ENCODE measurements at regions not wholly inside any gene's neighbourhood (a gene's known extent, or its start where the extent isn't known, plus 50 kb on each side); places are given as distances from the start of the nearest gene placed in this dataset.

DNA sequence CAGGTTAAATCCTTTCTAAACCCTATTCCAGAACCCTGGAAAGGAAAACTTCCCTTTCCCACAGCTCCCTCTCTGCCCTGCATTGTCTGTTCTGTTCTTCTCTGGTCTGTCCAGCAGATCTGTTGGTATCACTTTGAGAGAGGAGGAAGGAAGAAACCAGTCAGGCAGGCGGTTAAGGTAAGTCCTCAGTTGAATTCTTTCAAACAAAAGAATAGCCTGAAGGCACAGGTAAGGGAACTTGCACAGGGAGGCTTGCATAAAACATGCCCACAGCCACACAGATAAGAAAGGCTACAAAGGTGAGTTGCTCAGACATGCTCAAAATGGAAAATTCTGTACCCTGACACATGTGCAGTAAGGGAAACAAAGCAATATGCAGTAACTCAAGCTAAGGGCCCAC lies 595.7 kb upstream of the CDH5 start:
- intact Hi-C loops (cut with DNase I): no loop called here
- ATAC-seq: no peak
- no peak for DNase-seq (ENCODE audit: missing footprints)

DNA sequence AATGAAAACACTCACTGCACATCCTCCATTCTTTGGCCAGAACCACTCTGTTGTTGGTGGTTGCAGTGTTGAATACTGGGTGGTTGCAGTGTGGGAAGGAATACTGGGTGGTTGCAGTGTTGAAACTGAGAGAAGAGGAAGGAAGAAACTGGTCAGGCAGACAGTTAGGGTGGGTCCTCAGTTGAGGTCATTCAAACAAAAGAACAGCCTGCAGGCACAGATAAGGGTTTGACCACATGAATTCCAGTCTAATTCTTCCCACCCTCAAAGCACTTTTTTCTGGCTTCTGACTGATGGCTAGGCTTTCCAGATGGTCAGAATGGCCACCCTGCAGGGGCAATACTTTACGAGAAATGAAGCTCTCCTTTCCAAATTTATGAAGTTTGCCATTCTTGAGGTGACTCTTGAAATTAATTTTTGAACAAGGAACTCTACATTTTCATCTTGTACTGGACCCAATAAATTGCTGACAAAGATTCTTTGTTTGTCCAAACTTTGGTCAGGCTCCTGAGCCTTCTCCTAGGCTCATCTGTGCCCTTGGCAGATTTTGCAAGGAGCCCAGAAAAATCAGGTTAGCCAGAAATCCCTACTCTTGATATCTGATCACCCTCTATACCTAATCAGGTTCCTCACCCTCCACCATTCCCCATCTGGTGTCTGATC lies 596.6 kb upstream of the CDH5 start:
- intact Hi-C loops (cut with DNase I): no loop called here
- ATAC-seq (no peak), DNase-seq (ENCODE audit: missing footprints) (no peak)

GRCh38 chr16:65769055-65769465 lies 597.4 kb upstream of the CDH5 start:
- DNase-seq (ENCODE audit: missing footprints): no peak
- intact Hi-C loops (cut with DNase I): no loop called here
- no peak for ATAC-seq

DNA sequence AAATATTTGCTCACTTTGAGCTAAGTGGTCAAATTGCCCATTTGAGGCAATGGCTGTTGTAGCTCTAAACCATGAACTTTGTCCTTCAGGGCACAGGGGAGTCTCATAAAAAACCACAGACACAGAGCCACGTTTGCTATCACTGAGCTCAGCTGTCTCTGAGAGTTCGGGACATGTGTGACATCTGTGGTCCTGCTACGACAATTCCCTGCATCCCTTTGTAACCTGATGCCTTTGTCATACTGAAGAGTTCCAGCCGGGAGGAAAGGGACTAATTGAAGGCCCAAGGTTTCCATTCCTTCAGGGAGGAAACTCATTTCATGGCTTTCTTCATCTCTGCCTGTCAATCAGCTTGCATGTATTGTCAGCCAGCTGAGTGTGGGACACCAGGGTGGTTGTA lies 599.4 kb upstream of the CDH5 start:
- DNase-seq (ENCODE audit: missing footprints) (no peak), ATAC-seq (no peak)
- intact Hi-C loops (cut with DNase I): no loop called here

- intact Hi-C loops (cut with DNase I): no loop called here
- ATAC-seq (no peak), DNase-seq (ENCODE audit: missing footprints) (no peak)
Observed at GRCh38 chr16:65763640-65764305, 602.7 kb upstream of the CDH5 start.

- ATAC-seq: no peak
- no peak for DNase-seq (ENCODE audit: missing footprints)
- intact Hi-C loops (cut with DNase I): no loop called here
Observed at GRCh38 chr16:65760874-65761273, 605.6 kb upstream of the CDH5 start.

GRCh38 chr16:65758620-65759019 lies 607.9 kb upstream of the CDH5 start:
- intact Hi-C loops (cut with DNase I): no loop called here
- no peak for ATAC-seq
- no peak for DNase-seq (ENCODE audit: missing footprints)

DNA sequence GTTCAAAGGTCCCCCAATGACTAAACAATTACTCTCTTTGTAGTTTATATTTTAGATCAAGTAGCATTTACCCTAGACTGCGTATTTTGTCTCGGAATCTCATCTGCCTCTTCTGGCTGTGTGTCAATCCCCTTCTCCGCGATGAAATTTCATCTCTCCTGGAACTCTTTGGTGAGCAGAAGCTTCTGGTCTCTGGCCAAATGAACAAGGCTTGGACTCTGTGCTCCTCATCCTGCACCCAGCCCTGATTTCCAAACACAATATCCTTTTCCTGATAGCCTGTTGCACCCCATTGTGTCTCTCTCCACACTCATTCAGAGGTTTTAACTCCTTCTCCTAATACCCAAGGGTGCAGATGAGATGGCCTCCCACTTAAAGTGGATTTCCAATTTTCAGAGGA lies 609.4 kb upstream of the CDH5 start:
- no peak for DNase-seq (ENCODE audit: missing footprints)
- no peak for ATAC-seq
- intact Hi-C loops (cut with DNase I): no loop called here

DNA sequence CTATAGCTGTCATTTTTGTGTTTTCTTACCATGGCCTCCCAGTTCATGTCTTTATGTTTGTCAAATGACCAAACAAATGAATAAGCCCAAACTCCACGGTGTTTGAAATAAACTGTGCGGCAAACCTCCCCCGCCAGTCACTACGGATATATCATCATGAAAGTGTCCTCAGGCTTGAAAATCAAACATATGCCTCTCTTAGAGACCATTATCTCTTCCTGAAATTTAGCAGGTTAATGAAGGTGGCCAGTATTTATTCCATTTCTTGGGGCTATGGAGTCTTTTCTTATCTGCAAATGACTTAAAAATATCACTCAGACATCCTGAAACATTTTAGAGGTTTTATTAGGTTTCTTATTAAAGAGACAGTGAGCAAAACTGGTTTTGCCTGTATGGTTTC lies 610.3 kb upstream of the CDH5 start:
- DNase-seq (ENCODE audit: missing footprints) (no peak), ATAC-seq (no peak)
- intact Hi-C loops (cut with DNase I): no loop called here

- DNase-seq (ENCODE audit: missing footprints): no peak
- ATAC-seq: no peak
- intact Hi-C loops (cut with DNase I): no loop called here
Observed at GRCh38 chr16:65754820-65755691, 611.4 kb upstream of the CDH5 start.

DNA sequence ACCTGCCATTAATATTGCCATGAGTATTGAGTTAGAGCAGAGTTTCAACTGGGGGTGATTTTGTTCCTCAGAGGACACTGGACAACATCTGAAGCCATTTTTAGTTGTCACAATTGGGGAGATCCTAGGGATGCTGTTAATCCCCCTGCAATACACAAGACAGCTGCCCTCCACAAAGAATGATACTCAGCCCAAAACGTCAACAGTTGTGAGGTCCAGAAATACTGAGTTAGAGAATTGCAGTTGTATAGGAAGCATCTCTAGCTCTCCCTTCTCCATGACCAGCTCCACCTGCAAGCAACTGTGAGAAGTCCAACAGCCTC lies 614.0 kb upstream of the CDH5 start:
- ATAC-seq: no peak
- intact Hi-C loops (cut with DNase I): no loop called here
- DNase-seq (ENCODE audit: missing footprints): no peak

DNA sequence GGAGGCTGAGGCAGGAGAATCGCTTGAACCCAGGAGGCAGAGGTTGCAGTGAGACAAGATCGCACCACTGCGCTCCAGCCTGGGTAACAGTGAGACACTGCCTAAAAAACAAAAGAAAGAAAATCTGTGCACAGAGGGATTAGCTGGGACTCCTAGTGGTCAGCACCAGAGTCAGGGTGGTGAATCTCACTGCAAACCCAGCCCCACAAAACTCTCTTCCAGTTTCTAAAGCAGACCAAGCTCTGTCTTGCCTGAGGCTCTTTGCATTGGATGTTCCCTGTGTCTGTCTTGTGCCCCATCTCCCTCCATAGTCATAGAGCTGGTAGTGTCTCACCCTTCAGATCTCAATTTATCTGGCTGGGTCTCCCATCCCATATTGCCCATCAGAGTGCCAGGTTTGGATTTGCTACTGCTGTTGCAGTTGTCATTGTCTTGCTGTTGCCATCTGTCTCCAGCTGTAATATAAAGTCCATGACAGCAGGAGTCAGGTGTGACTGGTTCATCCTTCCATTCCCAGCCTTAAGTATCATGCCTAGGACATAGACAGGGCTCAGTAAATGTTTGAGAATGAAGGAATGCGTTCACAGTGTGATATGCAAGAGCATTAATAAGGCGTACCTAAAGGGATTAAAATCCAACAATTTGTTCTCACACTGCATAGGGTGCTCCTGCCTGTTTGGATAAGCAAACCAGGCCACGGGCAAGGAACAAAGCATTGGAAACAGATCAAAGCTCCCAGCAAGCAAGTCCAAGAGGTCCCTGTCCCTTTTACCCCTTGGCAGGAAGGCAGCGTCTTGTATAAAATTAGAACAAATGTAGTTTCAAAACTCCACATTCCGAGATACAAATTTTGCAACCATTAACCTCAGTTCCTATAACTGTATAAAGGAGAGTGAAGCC lies 614.6 kb upstream of the CDH5 start:
- intact Hi-C loops (cut with DNase I): no loop called here
- ATAC-seq: no peak
- no peak for DNase-seq (ENCODE audit: missing footprints)

DNA sequence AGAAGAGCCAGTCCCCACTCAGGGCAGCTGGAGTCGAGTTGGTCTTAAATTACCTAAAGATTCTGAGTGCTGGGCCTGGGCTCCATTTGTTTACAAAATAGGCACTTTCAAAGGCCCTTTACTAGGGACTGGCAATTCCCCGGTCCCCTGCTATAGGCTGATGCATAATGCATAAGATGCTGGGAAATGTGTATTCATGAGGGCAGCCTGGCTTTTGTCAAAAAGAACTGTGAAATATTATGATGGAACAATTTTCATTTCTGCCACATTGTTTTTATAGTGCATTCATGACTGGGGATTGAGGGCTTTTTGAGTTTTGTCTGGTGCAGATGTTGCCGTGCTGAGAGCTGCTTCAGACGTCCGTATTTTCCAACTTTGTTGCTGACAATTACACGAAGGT lies 617.0 kb upstream of the CDH5 start:
- ATAC-seq (no peak), DNase-seq (ENCODE audit: missing footprints) (no peak)
- intact Hi-C loops (cut with DNase I): no loop called here

DNA sequence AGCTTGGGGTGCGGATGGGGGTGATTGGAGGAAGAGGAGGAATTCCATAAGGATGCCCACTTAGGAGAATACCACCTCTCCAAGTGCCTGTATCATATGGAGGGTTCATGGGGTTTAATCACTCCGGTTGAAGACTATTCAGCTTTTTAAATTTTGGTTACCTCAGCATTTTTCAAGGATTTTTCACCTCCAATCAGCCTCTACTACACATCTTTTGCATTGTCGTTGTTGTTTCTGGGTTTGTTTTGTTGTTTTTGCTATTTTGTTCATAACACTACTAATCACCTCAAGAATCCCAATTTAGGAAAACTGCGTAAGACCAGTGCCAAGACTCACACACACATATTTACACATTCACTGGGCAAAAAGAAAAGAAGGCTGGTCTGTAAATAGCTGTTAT lies 619.5 kb upstream of the CDH5 start:
- no peak for ATAC-seq
- DNase-seq (ENCODE audit: missing footprints): no peak
- intact Hi-C loops (cut with DNase I): no loop called here

GRCh38 chr16:65745201-65745708 lies 621.2 kb upstream of the CDH5 start:
- intact Hi-C loops (cut with DNase I): no loop called here
- DNase-seq (ENCODE audit: missing footprints) (no peak), ATAC-seq (no peak)

DNA sequence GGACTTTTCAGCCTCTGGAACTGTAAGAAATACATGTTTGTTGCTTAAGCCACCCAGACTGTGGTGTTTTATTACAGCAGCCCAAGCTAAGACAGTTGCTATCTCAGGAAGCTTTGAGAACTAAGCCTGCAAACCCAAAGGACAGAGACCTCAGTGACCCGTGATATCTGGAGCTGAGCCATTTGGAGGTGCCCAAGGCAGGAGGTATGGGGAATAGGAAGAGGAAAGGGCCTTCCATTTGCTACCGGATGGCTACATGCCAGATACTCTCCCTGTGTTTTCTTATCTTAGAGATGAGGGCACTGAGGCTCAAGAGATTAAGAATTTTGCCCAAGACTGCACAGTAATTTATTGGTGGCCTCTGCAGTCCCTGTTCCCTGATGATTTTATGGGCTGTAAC lies 622.1 kb upstream of the CDH5 start:
- intact Hi-C loops (cut with DNase I): no loop called here
- no peak for DNase-seq (ENCODE audit: missing footprints)
- ATAC-seq: no peak

DNA sequence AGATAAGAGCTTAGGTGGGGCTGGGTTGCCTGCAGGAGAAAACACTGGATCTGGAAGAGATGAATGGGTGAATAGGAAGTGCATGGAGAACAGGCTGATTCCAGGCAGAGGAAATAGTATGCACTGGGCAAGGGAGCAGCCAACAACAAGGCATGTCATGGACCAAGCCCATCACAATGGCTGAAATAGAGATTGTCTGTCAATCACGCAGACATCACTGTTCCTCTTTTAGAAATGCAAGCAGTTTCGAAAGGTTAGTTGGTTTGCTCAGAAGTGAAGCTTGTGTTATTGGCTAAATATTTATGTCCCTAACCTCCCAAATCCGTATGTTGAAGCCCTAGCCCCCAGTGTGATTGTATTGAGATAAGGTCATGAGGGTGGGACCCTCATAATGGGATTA lies 621.7 kb upstream of the CDH11 start:
- intact Hi-C loops (cut with DNase I): no loop called here
- ATAC-seq (no peak), DNase-seq (ENCODE audit: missing footprints) (no peak)

GRCh38 chr16:65740711-65741110 lies 618.8 kb upstream of the CDH11 start:
- ATAC-seq (no peak), DNase-seq (ENCODE audit: missing footprints) (no peak)
- intact Hi-C loops (cut with DNase I): no loop called here

GRCh38 chr16:65739518-65739917 lies 617.7 kb upstream of the CDH11 start:
- no peak for DNase-seq (ENCODE audit: missing footprints)
- intact Hi-C loops (cut with DNase I): no loop called here
- ATAC-seq: no peak
